Astrocyte of the cerebellum (primary cell): ENCODE measurements at regions not wholly inside any gene's neighbourhood (a gene's known extent, or its start where the extent isn't known, plus 50 kb on each side); places are given as distances from the start of the nearest gene placed in this dataset.

ENCODE experiments used
- DNase-seq: peaks from one replicate; pipeline ENCODE4 v3.0.0-alpha.2; 2011; ENCODE audit warnings: low read depth
- H3K4me3 ChIP-seq: 2 replicates; pipeline ENCODE4 v1.5.1; 2011; ENCODE audit warnings: mild to moderate bottlenecking, low read depth, low read length, moderate library complexity
- CTCF ChIP-seq: IDR thresholded peaks from 2 replicates; pipeline ENCODE4 v1.5.1; 2012; ENCODE audit warnings: low read length, low read depth, moderate library complexity, mild to moderate bottlenecking; ENCODE audit errors: missing control alignments
- in situ Hi-C: cut with HindIII; loops from 2 replicates; pipeline ENCODE4 v1.10.0; 2017; ENCODE audit warnings: low sequenced_read_pairs

GRCh38 chr6:147759093-147759492 is 250.6 kb downstream of the SAMD5 start:
- H3K4me3 ChIP-seq, result no peak overlapping the region
- in situ Hi-C loops, result no loop called here
- DNase-seq, result no peak
- TF ChIP-seq CTCF, result no peak

- TF ChIP-seq CTCF, result no peak
- in situ Hi-C loops, result no loop called here
- no peak overlapping the region for H3K4me3 ChIP-seq
- DNase-seq, result no peak
Measured at GRCh38 chr6:147759536-147759935, 251.0 kb downstream of the SAMD5 start.

GRCh38 chr6:147765541-147765940 is 257.1 kb downstream of the SAMD5 start:
- no peak for DNase-seq
- in situ Hi-C loops, result no loop called here

GRCh38 chr6:147768969-147769368 is 260.5 kb downstream of the SAMD5 start:
- no peak overlapping the region for H3K4me3 ChIP-seq
- in situ Hi-C loops, result no loop called here
- DNase-seq, result no peak
- no peak for TF ChIP-seq CTCF

More at GRCh38 chr6:147765541-147765940, 257.1 kb downstream of the SAMD5 start:
- no peak overlapping the region for H3K4me3 ChIP-seq
- no peak for TF ChIP-seq CTCF

GRCh38 chr6:147769496-147770087 is 261.1 kb downstream of the SAMD5 start:
- no peak for TF ChIP-seq CTCF
- no peak overlapping the region for H3K4me3 ChIP-seq
- DNase-seq, result no peak
- in situ Hi-C loops, result no loop called here

GRCh38 chr6:147770221-147770620 is 261.7 kb downstream of the SAMD5 start:
- no peak overlapping the region for H3K4me3 ChIP-seq
- DNase-seq, result no peak
- in situ Hi-C loops, result no loop called here
- no peak for TF ChIP-seq CTCF
